ELF-1 (cell line): ENCODE measurements at regions not wholly inside any gene's neighbourhood (a gene's known extent, or its start where the extent isn't known, plus 50 kb on each side); places are given as distances from the start of the nearest gene placed in this dataset.
"Not testable (repeated sequence)": the region's sequence is repeated elsewhere in the genome, so short reads cannot be mapped to it uniquely, and the experiment has no call there.

Source experiments
- DNase-seq: peaks from one replicate; pipeline ENCODE4 v3.0.0-alpha.2; 2016; ENCODE audit warnings: low read depth, low spot score

- DNase-seq: no peak
Measured at GRCh38 chr2:146429366-146429765, 1415.5 kb upstream of the ACVR2A start.

GRCh38 chr2:146417942-146418341 is 1426.9 kb upstream of the ACVR2A start:
- no peak for DNase-seq

GRCh38 chr2:146415291-146415690 is 1429.5 kb upstream of the ACVR2A start:
- DNase-seq: no peak

DNA sequence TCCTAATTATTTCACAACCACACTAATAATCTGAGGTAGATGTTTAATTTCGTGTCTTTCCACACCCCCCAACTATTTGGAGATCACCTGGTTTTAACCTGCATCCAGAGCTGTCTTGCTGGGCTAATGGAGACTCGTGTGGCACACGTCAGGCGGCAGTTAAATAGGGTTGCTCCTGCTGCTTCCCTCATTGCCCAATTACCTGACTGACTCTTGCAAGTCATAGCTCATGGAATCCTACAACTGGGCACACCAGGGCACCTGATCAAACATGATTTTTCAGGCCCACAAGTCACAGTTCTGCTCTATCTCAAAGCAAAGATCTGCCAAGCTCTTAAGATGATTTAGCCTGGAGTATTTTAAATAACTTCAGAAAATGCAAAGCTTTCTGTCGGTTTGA is 1430.4 kb upstream of the ACVR2A start:
- DNase-seq: no peak

GRCh38 chr2:146413086-146413610 is 1431.7 kb upstream of the ACVR2A start:
- no peak for DNase-seq

GRCh38 chr2:146412625-146413024 is 1432.2 kb upstream of the ACVR2A start:
- DNase-seq: peak; percentile 17

- peak; percentile 33 for DNase-seq
Measured at GRCh38 chr2:146405402-146406309, 1439.2 kb upstream of the ACVR2A start.

DNA sequence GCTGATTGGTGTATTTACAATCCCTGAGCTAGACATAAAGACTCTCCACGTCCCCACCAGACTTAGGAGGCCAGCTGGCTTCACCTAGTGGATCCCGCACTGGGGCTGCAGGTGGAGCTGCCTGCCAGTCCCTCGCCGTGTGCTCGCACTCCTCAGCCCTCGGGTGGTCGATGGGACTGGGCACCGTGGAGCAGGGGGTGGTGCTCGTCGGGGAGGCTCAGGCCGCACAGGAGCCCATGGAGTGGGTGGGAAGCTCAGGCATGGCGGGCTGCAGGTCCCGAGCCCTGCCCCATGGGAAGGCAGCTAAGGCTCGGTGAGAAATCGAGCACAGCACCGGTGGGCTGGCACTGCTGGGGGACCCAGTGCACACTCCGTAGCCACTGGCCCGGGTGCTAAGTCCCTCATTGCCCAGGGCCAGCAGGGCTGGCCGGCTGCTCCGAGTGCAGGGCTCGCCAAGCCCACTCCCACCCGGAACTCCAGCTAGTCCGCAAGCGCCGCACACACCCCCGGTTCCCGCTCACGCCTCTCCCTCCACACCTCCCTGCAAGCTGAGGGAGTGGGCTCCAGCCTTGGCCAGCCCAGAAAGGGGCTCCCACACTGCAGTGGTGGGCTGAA is 1441.2 kb upstream of the ACVR2A start:
- DNase-seq: not testable (repeated sequence)

GRCh38 chr2:146392631-146393030 is 1452.2 kb upstream of the ACVR2A start:
- DNase-seq: no peak

DNA sequence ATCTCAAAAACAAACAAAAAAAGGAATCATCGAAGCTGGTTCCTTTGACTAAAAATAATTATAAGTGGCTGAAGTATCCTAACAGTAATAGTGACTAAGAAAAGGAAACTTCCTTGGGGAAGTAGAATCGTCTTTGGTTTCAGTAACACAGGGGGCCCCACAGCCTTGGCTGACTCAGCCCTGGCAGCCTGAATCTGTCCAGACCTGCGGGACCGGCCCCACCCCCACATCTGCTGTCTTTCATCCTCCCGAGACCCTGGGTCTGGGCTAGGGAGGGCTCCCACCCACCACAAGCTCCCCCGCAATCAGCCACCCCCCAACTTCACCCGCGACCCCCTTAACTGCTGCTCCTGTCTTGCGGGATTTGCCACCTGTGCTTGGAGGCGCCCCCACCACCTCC is 1452.6 kb upstream of the ACVR2A start:
- no peak for DNase-seq

DNA sequence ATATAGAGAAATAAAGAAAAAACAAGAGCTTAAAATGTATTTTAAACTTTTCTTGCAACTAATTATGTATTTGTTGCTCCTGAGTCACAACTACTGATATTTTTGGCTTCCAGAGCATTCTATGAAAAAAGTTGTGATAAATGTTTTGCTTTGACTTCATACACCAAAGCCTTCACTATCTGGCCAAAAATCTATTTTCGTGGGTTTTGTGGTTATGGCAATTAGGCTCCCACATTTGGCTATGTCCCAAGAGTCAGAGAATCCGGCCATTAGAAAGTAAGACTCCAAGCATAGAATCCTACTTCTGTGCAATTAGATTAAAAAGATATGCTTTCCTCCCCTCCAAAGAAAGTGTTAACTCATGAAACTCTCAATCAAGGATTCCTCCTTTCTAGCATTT is 1456.1 kb upstream of the ACVR2A start:
- DNase-seq: no peak

DNA sequence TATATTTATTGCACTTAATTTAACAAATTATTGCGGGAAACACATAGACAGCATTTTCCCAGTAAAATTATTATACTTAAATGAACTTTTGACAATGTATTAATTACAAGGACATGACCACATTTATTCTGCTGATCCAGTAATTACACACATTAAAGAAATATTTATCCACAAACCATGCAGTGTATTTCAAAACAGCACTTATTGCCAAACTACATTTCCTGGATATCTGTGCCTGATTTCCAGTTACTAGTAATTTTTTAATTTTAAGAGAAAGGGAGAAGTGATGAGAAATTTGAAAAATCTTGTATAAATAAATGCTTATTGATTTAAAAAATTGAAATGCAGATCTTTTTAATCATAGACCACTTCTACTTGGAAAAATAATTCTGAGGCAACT is 1458.7 kb upstream of the ACVR2A start:
- DNase-seq: no peak

DNA sequence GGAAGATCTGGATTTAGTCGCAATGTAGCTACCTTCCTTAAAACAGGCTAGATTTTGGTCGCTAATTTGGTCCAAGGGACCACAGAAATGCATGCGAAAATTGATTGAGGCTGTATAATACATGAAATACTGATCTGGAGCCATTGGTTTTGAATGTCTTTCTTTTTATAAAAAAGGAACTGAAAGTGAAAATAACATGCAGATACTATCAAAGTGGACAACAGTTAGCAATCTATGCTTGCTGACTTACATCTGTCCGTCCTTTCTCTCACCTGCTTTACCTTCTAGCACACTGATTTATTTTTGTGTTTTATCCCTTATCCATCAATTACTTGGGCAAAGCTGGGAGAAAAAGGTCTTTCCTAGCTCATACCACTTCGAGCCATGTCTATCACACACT is 1459.8 kb upstream of the ACVR2A start:
- DNase-seq: no peak

GRCh38 chr2:146376511-146377064 is 1468.2 kb upstream of the ACVR2A start:
- no peak for DNase-seq

- DNase-seq: no peak
Measured at GRCh38 chr2:146374505-146374904, 1470.3 kb upstream of the ACVR2A start.

- not testable (repeated sequence) for DNase-seq
Measured at GRCh38 chr2:146371364-146371763, 1473.5 kb upstream of the ACVR2A start.

DNA sequence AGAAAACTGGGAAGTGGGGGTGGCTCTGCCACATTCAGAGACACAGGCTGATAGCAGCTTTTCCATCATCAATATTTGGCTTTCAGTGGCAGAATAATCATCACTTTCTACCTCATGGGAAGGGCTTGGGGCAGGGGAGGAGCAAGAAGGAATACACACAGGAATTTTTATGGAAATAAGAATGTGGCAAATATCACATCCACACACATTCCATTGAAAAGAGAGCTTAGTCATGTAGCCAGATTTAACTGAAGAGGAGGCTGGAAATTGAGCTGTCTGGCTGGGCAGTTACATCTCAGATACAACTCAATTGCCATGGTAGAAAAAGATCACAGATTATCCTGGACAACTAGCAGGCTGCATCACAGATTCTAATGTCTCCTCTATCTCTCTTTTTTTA is 1474.0 kb upstream of the ACVR2A start:
- DNase-seq: no peak

GRCh38 chr2:146366276-146366675 is 1478.6 kb upstream of the ACVR2A start:
- no peak for DNase-seq

GRCh38 chr2:146365041-146365440 is 1479.8 kb upstream of the ACVR2A start:
- DNase-seq: no peak

GRCh38 chr2:146363731-146364130 is 1481.1 kb upstream of the ACVR2A start:
- DNase-seq: no peak

GRCh38 chr2:146351689-146352088 is 1493.1 kb upstream of the ACVR2A start:
- no peak for DNase-seq

- no peak for DNase-seq
Measured at GRCh38 chr2:146349334-146349733, 1495.5 kb upstream of the ACVR2A start.

DNA sequence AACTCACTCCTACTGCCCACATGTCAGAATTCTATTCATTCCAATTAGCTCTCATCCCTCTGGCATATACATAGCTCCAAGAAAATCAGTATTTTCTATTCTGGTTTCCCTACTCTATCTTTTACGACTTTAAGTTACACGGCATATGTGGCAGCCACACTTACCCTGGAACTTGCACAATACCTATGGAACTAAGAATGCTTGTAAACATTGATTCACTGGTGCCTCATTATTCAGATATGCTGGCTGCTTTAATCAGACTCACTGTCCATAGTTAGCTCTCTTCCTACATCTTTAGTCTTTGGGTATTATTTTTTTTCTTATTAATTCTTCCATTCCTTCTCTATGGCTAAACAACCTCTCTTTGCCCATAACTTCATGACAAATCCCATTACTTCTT is 1519.9 kb upstream of the ACVR2A start:
- no peak for DNase-seq
